Type B pancreatic cell (in vitro differentiated cells): ENCODE measurements at regions not wholly inside any gene's neighbourhood (a gene's known extent, or its start where the extent isn't known, plus 50 kb on each side); places are given as distances from the start of the nearest gene placed in this dataset.

ENCODE experiments used
- DNase-seq: peaks from one replicate; pipeline ENCODE4 v3.0.0; 2021; ENCODE audit warnings: mixed read lengths; ENCODE audit not compliant: unreplicated experiment; ENCODE audit errors: extremely low spot score
- H3K27ac Mint-ChIP-seq: 2 replicates; pipeline ENCODE4 v1.8.0; 2021; ENCODE audit warnings: mild to moderate bottlenecking, mixed read lengths
- H3K27me3 Mint-ChIP-seq: 2 replicates; pipeline ENCODE4 v1.8.0; 2021; ENCODE audit warnings: mixed read lengths
- H3K36me3 Mint-ChIP-seq: 2 replicates; pipeline ENCODE4 v1.8.0; 2021; ENCODE audit warnings: mixed read lengths
- H3K4me1 Mint-ChIP-seq: one replicate; pipeline ENCODE4 v1.8.0; 2021; ENCODE audit warnings: mixed read lengths; ENCODE audit not compliant: unreplicated experiment
- H3K4me3 Mint-ChIP-seq: 2 replicates; pipeline ENCODE4 v1.8.0; 2021; ENCODE audit warnings: mild to moderate bottlenecking, mixed read lengths
- H3K9me3 Mint-ChIP-seq: 2 replicates; pipeline ENCODE4 v1.8.0; 2021; ENCODE audit warnings: mixed read lengths
- TF ChIP-seq, protein P1 (sequence below): fragments of 200-600 bp; sonication (generic); conservative IDR thresholded peaks from 2 replicates; pipeline ENCODE4 v1.5.0; 2021; ENCODE audit warnings: antibody characterized with exemption, mild to moderate bottlenecking

DNA sequence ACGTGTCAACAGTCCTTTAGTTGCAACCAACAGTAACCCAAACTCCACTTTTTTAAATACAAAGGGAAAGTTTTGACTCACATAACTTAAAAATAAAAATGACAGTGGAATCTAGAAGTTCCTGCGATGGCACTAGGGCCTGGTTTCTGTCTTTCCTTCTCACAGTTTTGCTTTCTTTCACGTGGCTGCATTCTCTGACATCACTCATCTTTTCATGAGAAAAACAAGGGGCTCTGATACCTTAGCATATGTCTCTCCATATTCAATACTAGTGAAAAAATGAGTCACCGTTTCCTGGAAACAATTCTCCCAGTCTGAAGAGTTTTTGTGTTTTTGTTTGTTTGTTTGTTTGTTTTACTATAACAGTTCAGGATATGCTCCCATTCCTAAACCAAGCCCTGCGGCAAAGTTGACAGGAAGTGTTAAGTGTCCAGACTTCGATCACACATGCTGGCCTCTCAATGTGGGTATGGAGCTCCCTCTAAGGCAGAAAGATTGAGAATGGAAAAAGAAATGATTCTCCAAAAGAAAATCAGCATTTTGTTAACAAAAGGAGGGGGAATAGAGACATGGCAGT is 483.3 kb downstream of the TTLL7 start:
- no peaks in the 10 kb centered on the region for H3K9me3 Mint-ChIP-seq
- H3K27ac Mint-ChIP-seq, result no peak overlapping the region
- no peaks in the 10 kb centered on the region for H3K27me3 Mint-ChIP-seq
- H3K4me3 Mint-ChIP-seq, result no peak overlapping the region
- DNase-seq, result no peak
- peaks cover 7% of the 10 kb centered on the region for H3K4me1 Mint-ChIP-seq
- TF ChIP-seq, protein P1, sequence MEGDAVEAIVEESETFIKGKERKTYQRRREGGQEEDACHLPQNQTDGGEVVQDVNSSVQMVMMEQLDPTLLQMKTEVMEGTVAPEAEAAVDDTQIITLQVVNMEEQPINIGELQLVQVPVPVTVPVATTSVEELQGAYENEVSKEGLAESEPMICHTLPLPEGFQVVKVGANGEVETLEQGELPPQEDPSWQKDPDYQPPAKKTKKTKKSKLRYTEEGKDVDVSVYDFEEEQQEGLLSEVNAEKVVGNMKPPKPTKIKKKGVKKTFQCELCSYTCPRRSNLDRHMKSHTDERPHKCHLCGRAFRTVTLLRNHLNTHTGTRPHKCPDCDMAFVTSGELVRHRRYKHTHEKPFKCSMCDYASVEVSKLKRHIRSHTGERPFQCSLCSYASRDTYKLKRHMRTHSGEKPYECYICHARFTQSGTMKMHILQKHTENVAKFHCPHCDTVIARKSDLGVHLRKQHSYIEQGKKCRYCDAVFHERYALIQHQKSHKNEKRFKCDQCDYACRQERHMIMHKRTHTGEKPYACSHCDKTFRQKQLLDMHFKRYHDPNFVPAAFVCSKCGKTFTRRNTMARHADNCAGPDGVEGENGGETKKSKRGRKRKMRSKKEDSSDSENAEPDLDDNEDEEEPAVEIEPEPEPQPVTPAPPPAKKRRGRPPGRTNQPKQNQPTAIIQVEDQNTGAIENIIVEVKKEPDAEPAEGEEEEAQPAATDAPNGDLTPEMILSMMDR, result no peak
- H3K36me3 Mint-ChIP-seq, result no peaks in the 10 kb centered on the region

DNA sequence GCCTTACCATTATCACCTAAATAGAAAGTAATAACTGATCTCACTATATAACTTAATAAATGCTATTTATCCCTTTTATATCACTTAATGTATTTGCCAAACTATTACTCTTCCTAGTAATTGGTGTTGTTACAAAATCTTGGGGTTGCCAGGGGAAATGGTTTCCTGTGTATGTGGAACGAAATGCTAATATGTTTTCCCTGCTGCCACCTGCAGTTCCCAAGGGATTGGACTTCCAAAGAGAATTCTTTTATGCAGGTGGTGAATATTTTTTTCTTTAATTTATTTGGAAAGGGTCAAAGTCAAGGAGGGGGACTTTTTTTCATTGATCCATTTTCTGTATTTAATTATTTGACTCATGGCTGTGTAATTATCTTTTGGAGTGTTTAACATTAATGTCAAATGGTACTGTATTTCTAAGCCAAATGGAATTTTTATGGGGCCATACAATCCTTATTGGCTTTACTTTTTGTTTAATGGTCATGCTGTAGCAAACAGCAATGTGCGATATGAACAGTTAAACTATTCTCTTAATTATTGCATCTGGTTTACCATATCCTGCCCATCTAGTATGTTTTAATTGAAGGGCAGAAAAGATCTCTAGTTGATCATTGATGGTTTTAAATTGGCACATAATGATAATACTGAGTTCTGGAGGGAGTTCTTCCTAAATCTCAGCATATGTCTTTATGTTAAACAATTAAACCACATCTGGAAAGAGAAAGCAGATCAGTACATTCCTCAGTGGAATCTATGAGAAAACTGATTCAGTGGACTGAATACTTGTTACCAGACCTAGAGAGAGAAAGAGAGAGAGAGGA is 486.3 kb downstream of the TTLL7 start:
- Mint-ChIP-seq H3K27me3 (no peaks in the 10 kb centered on the region), H3K4me1 (peaks cover 18% of the 10 kb centered on the region), H3K4me3 (no peak overlapping the region), H3K9me3 (no peaks in the 10 kb centered on the region), H3K27ac (no peak overlapping the region), H3K36me3 (no peaks in the 10 kb centered on the region)
- TF ChIP-seq, protein P1, result no peak
- DNase-seq, result no peak

DNA sequence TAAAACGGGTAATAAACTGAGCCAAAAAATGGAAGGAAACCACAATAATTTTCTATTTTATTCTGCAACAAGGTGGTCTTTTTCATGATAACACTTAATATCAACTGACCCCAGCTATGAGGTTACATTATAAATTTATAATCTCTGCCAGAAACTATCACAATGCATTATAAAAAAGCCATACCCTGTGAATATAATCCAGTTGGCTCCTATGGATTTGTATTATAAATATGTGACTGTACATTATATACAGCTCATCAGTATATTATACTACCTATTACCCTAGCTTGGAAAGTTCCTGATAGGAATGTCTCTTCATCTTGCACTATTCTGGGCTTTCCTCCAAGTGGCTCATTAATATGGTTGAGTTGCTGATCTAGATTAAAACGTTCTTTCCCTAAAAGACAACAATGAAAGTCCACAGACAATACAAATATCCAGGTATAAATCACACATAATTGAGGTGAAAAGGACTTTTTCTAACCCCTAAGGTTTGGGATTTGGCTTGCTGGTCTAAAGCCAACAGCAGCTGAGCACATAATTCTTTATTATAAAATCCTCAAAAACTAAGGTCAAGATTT is 487.7 kb downstream of the TTLL7 start:
- Mint-ChIP-seq H3K36me3 (no peaks in the 10 kb centered on the region), H3K9me3 (no peaks in the 10 kb centered on the region), H3K27me3 (no peaks in the 10 kb centered on the region), H3K27ac (no peak overlapping the region), H3K4me3 (no peak overlapping the region), H3K4me1 (peaks cover 14% of the 10 kb centered on the region)
- TF ChIP-seq, protein P1, result no peak
- DNase-seq, result no peak

DNA sequence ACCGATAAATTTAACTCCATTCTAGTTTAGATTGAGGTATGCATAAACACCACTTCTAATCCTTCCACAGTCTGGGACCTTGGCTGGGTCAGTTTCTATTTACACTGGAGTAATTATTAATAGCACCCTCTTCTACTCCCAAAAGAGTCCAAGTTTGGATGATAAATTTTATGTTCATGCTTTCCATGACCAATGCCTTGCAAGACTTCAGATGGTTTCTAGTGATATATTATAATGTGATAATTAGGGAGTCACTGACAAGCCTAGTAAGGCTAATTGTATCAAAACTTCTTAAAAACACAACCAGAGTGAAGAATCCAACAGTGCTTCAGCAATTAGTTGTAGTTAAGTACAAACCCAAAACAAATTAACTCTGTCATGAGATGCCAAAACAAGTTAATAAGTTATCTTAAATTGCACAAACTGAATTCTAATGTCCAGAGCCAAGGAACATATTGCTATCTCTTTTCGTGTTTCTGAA is 489.6 kb downstream of the TTLL7 start:
- H3K4me1 Mint-ChIP-seq, result peaks cover 12% of the 10 kb centered on the region
- H3K9me3 Mint-ChIP-seq, result peaks cover 4% of the 10 kb centered on the region
- H3K27me3 Mint-ChIP-seq, result no peaks in the 10 kb centered on the region
- H3K4me3 Mint-ChIP-seq, result no peak overlapping the region
- H3K36me3 Mint-ChIP-seq, result no peaks in the 10 kb centered on the region
- no peak overlapping the region for H3K27ac Mint-ChIP-seq
- TF ChIP-seq, protein P1, result no peak
- DNase-seq, result no peak

DNA sequence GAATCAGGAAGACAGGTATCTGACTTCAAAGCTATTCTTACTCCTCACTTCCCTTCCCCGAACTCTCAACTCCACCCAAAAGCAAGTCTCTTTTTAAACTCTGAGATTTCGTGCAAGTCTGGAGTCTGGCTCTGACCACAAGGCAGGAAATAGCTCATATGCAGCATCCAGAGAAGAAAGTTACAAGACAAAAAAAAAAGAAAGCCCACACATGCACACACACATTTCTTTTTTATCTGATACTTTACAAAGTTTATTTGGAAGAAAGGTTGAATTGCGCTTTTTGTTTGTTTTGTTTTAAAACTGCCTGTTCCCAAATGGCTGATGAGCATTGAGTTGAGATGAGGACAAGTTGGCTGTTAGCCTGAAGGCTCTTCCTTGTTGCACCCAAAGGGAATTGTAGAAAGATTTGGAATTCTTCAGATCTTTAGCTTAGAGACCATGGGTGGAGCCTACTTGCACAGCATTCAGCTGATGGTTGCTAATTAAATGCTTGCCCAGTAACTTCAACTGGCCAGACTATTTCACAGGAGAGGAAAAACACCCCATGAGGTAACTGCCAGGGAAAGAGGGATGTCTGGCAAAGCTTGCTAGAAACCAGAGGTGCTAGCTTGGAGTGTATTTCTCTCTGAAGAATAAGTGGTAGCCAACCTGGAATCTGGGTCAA is 490.3 kb downstream of the TTLL7 start:
- no peaks in the 10 kb centered on the region for H3K36me3 Mint-ChIP-seq
- H3K27ac Mint-ChIP-seq, result no peak overlapping the region
- no peak for DNase-seq
- peaks cover 12% of the 10 kb centered on the region for H3K4me1 Mint-ChIP-seq
- no peaks in the 10 kb centered on the region for H3K27me3 Mint-ChIP-seq
- H3K4me3 Mint-ChIP-seq, result no peak overlapping the region
- TF ChIP-seq, protein P1, result no peak
- H3K9me3 Mint-ChIP-seq, result peaks cover 4% of the 10 kb centered on the region
